ENCODE measurements at regions not wholly inside any gene's neighbourhood (a gene's known extent, or its start where the extent isn't known, plus 50 kb on each side); places are given as distances from the start of the nearest gene placed in this dataset.

DNA sequence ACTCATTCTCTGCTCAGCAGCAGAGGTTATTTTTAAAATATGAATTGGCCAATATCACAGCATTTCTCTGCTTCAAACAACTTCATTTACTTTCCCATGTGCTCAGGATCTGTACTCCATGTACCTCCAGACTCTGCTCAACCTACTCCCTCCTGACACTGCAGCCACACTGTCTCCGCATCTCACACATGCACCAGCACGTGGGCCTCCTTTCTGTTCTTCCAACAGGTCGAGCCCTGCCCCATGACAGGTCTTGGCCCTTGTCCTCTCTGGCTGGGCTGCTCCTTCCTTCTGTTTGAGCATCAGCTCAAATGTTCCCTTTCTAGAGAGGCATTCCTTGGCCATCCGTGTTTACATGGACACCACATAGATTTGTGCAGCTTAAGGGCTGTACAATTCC is 195.7 kb downstream of the EBLN2 start:
- H2BK5ac ChIP-seq (ENCODE audit: low read depth, low read length, poor library complexity): no peak overlapping the region
- H2AFZ ChIP-seq (ENCODE audit: insufficient read depth, low read length, poor library complexity): no peak overlapping the region
- H4K8ac ChIP-seq (ENCODE audit: low read depth, low read length): no peak overlapping the region
- no peaks in the 10 kb centered on the region for H3K36me3 ChIP-seq (ENCODE audit: control insufficient read depth in 1 of 2, insufficient read depth in 2 of 2, low read length in 2 of 2)
- H4K91ac ChIP-seq (ENCODE audit: low read depth, low read length): no peak overlapping the region
- H3K4me3 ChIP-seq (ENCODE audit: low read depth, low read length): no peak overlapping the region
- H3K79me1 ChIP-seq (ENCODE audit: low read length): no peaks in the 10 kb centered on the region
- H3K27ac ChIP-seq (ENCODE audit: low read depth, low read length): no peak overlapping the region
- no peak overlapping the region for H3K9ac ChIP-seq (ENCODE audit: low read length)
- DNase-seq: no peak
- H2AK5ac ChIP-seq (ENCODE audit: low read length): no peak overlapping the region
- no peak overlapping the region for H4K12ac ChIP-seq (ENCODE audit: low read depth, low read length)
- no peak overlapping the region for H2BK12ac ChIP-seq (ENCODE audit: low read length)
- no peaks in the 10 kb centered on the region for H3K9me3 ChIP-seq (ENCODE audit: insufficient read depth, low read depth, low read length)
- no peaks in the 10 kb centered on the region for H3K27me3 ChIP-seq (ENCODE audit: insufficient read depth, low read length)
- no peaks in the 10 kb centered on the region for H3K79me2 ChIP-seq (ENCODE audit: control insufficient read depth, insufficient read depth, low read length, poor library complexity)
- no peak overlapping the region for H3K4ac ChIP-seq (ENCODE audit: low read depth, low read length)
- no CpG with 5 or more reads among the region's 4 CpGs for WGBS (ENCODE audit: extremely low coverage, insufficient coverage, insufficient read length)
- no peak overlapping the region for H3K18ac ChIP-seq (ENCODE audit: low read length)
- no peak overlapping the region for H3K14ac ChIP-seq (ENCODE audit: low read length)
- no peak overlapping the region for H2BK120ac ChIP-seq (ENCODE audit: insufficient read depth, low read length, poor library complexity)
- H3K23ac ChIP-seq (ENCODE audit: low read length): no peak overlapping the region
- no peak overlapping the region for H3K4me2 ChIP-seq (ENCODE audit: low read length)
- H3K4me1 ChIP-seq (ENCODE audit: control insufficient read depth in 1 of 2, insufficient read depth in 2 of 2, low read length in 2 of 2): no peaks in the 10 kb centered on the region

DNA sequence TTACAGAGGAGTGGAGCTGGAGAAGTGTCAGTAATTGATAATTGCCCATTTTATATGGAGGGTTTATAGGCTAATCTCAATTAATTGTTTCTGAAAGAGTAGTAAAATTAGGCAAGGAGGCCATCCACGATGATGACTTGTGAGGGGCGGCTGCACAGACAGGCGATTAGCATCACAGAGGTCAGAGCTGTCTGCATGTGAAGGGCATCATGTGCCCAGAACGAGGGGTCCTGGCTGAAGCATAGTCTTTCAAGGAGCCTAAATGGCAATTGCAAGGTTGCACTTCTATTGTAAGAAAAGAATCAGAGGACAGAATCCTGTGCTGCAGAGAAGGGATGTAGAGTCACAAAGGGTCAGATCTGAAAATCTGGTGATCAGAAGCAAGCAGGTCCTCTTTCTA is 196.6 kb downstream of the EBLN2 start:
- no peak overlapping the region for H3K9ac ChIP-seq (ENCODE audit: low read length)
- H3K79me1 ChIP-seq (ENCODE audit: low read length): no peaks in the 10 kb centered on the region
- no peak overlapping the region for H4K8ac ChIP-seq (ENCODE audit: low read depth, low read length)
- H3K36me3 ChIP-seq (ENCODE audit: control insufficient read depth in 1 of 2, insufficient read depth in 2 of 2, low read length in 2 of 2): no peaks in the 10 kb centered on the region
- no peak overlapping the region for H3K4ac ChIP-seq (ENCODE audit: low read depth, low read length)
- H2BK12ac ChIP-seq (ENCODE audit: low read length): no peak overlapping the region
- no peak overlapping the region for H3K27ac ChIP-seq (ENCODE audit: low read depth, low read length)
- H2AFZ ChIP-seq (ENCODE audit: insufficient read depth, low read length, poor library complexity): no peak overlapping the region
- H3K4me3 ChIP-seq (ENCODE audit: low read depth, low read length): no peak overlapping the region
- H3K4me2 ChIP-seq (ENCODE audit: low read length): no peak overlapping the region
- H3K79me2 ChIP-seq (ENCODE audit: control insufficient read depth, insufficient read depth, low read length, poor library complexity): no peaks in the 10 kb centered on the region
- no peak overlapping the region for H2BK120ac ChIP-seq (ENCODE audit: insufficient read depth, low read length, poor library complexity)
- no CpG with 5 or more reads among the region's 4 CpGs for WGBS (ENCODE audit: extremely low coverage, insufficient coverage, insufficient read length)
- no peak overlapping the region for H2BK5ac ChIP-seq (ENCODE audit: low read depth, low read length, poor library complexity)
- no peak overlapping the region for H3K23ac ChIP-seq (ENCODE audit: low read length)
- H3K14ac ChIP-seq (ENCODE audit: low read length): no peak overlapping the region
- no peaks in the 10 kb centered on the region for H3K27me3 ChIP-seq (ENCODE audit: insufficient read depth, low read length)
- H2AK5ac ChIP-seq (ENCODE audit: low read length): no peak overlapping the region
- no peak overlapping the region for H4K12ac ChIP-seq (ENCODE audit: low read depth, low read length)
- H3K4me1 ChIP-seq (ENCODE audit: control insufficient read depth in 1 of 2, insufficient read depth in 2 of 2, low read length in 2 of 2): no peaks in the 10 kb centered on the region
- H3K9me3 ChIP-seq (ENCODE audit: insufficient read depth, low read depth, low read length): no peaks in the 10 kb centered on the region
- H4K91ac ChIP-seq (ENCODE audit: low read depth, low read length): no peak overlapping the region
- DNase-seq: no peak
- H3K18ac ChIP-seq (ENCODE audit: low read length): no peak overlapping the region

DNA sequence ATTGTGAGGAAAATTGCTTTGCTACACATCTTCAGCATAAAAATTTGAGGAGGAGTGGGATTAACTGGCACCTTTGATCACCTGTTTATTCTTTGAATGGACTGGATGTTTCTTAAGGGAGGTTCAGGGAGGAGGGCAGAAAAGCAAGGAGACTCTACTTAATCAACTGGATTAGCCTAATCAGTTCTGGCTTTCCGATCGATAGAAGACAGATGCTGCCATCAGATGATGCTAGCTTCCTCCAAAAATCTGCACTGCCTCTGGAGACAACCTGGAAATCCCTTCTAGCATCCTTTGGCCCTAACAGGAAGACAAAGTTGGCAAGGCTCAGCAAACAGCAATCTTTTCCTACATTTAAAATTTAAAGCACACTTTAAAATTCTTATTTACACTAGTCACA is 197.8 kb downstream of the EBLN2 start:
- no peak overlapping the region for H3K18ac ChIP-seq (ENCODE audit: low read length)
- H4K8ac ChIP-seq (ENCODE audit: low read depth, low read length): no peak overlapping the region
- H4K12ac ChIP-seq (ENCODE audit: low read depth, low read length): no peak overlapping the region
- no peak overlapping the region for H3K14ac ChIP-seq (ENCODE audit: low read length)
- H3K4me2 ChIP-seq (ENCODE audit: low read length): no peak overlapping the region
- H2BK12ac ChIP-seq (ENCODE audit: low read length): no peak overlapping the region
- H3K9ac ChIP-seq (ENCODE audit: low read length): no peak overlapping the region
- no peaks in the 10 kb centered on the region for H3K27me3 ChIP-seq (ENCODE audit: insufficient read depth, low read length)
- H3K79me1 ChIP-seq (ENCODE audit: low read length): no peaks in the 10 kb centered on the region
- no peak overlapping the region for H3K4ac ChIP-seq (ENCODE audit: low read depth, low read length)
- H2BK5ac ChIP-seq (ENCODE audit: low read depth, low read length, poor library complexity): no peak overlapping the region
- H3K23ac ChIP-seq (ENCODE audit: low read length): no peak overlapping the region
- H3K4me3 ChIP-seq (ENCODE audit: low read depth, low read length): no peak overlapping the region
- no peaks in the 10 kb centered on the region for H3K36me3 ChIP-seq (ENCODE audit: control insufficient read depth in 1 of 2, insufficient read depth in 2 of 2, low read length in 2 of 2)
- no peak overlapping the region for H2AFZ ChIP-seq (ENCODE audit: insufficient read depth, low read length, poor library complexity)
- no CpG with 5 or more reads among the region's 2 CpGs for WGBS (ENCODE audit: extremely low coverage, insufficient coverage, insufficient read length)
- no peaks in the 10 kb centered on the region for H3K9me3 ChIP-seq (ENCODE audit: insufficient read depth, low read depth, low read length)
- no peak overlapping the region for H2AK5ac ChIP-seq (ENCODE audit: low read length)
- H3K27ac ChIP-seq (ENCODE audit: low read depth, low read length): no peak overlapping the region
- no peak overlapping the region for H4K91ac ChIP-seq (ENCODE audit: low read depth, low read length)
- no peaks in the 10 kb centered on the region for H3K4me1 ChIP-seq (ENCODE audit: control insufficient read depth in 1 of 2, insufficient read depth in 2 of 2, low read length in 2 of 2)
- H2BK120ac ChIP-seq (ENCODE audit: insufficient read depth, low read length, poor library complexity): no peak overlapping the region
- H3K79me2 ChIP-seq (ENCODE audit: control insufficient read depth, insufficient read depth, low read length, poor library complexity): no peaks in the 10 kb centered on the region
- no peak for DNase-seq

DNA sequence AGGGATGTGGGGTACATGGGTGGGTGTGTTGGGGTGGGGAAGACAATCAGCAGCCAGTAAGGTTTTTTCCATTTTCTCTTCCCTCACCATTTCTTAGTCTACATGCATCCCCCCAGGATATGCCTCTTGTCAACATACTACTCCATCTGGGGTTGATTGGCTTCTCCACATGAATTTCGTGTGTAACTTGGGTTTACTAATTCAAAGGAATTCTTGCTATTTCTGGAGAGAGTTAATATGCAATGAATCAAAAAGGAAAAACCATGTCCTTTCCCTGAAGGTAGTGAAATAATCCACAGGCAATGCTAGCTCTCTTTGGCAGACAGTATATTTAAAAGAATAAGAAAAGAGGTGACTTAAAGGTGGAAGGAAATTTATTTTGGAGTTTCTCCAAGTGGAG is 198.4 kb downstream of the EBLN2 start:
- no peaks in the 10 kb centered on the region for H3K4me1 ChIP-seq (ENCODE audit: control insufficient read depth in 1 of 2, insufficient read depth in 2 of 2, low read length in 2 of 2)
- H3K36me3 ChIP-seq (ENCODE audit: control insufficient read depth in 1 of 2, insufficient read depth in 2 of 2, low read length in 2 of 2): no peaks in the 10 kb centered on the region
- H4K91ac ChIP-seq (ENCODE audit: low read depth, low read length): no peak overlapping the region
- H3K4ac ChIP-seq (ENCODE audit: low read depth, low read length): no peak overlapping the region
- no peak overlapping the region for H4K8ac ChIP-seq (ENCODE audit: low read depth, low read length)
- H2BK5ac ChIP-seq (ENCODE audit: low read depth, low read length, poor library complexity): no peak overlapping the region
- no peaks in the 10 kb centered on the region for H3K9me3 ChIP-seq (ENCODE audit: insufficient read depth, low read depth, low read length)
- no peak overlapping the region for H3K9ac ChIP-seq (ENCODE audit: low read length)
- H2BK120ac ChIP-seq (ENCODE audit: insufficient read depth, low read length, poor library complexity): no peak overlapping the region
- H2AFZ ChIP-seq (ENCODE audit: insufficient read depth, low read length, poor library complexity): no peak overlapping the region
- no peak overlapping the region for H3K4me3 ChIP-seq (ENCODE audit: low read depth, low read length)
- WGBS (ENCODE audit: extremely low coverage, insufficient coverage, insufficient read length): no CpG with 5 or more reads among the region's 1 CpG
- H2AK5ac ChIP-seq (ENCODE audit: low read length): no peak overlapping the region
- H3K27ac ChIP-seq (ENCODE audit: low read depth, low read length): no peak overlapping the region
- no peak overlapping the region for H3K4me2 ChIP-seq (ENCODE audit: low read length)
- no peak overlapping the region for H3K23ac ChIP-seq (ENCODE audit: low read length)
- no peaks in the 10 kb centered on the region for H3K27me3 ChIP-seq (ENCODE audit: insufficient read depth, low read length)
- no peaks in the 10 kb centered on the region for H3K79me2 ChIP-seq (ENCODE audit: control insufficient read depth, insufficient read depth, low read length, poor library complexity)
- no peaks in the 10 kb centered on the region for H3K79me1 ChIP-seq (ENCODE audit: low read length)
- no peak overlapping the region for H3K18ac ChIP-seq (ENCODE audit: low read length)
- H2BK12ac ChIP-seq (ENCODE audit: low read length): no peak overlapping the region
- DNase-seq: no peak
- H4K12ac ChIP-seq (ENCODE audit: low read depth, low read length): no peak overlapping the region
- no peak overlapping the region for H3K14ac ChIP-seq (ENCODE audit: low read length)

All from trophoblast cell (in vitro differentiated cells and primary cell).